IMR-90 (cell line): ENCODE measurements at regions not wholly inside any gene's neighbourhood (a gene's known extent, or its start where the extent isn't known, plus 50 kb on each side); places are given as distances from the start of the nearest gene placed in this dataset.

Source experiments
- ATAC-seq: fragments of 200-7000 bp; cut with Tn5 transposase; 2 replicates; pipeline ENCODE4 v1.9.1; 2020; ENCODE audit warnings: low read depth, mild to moderate bottlenecking, moderate library complexity
- BruUV-seq: library from RNA; stranded (reverse); fragments of 400-500 nt; replicated peaks from 2 replicates; lab custom pipeline; 2021; lab: Mats Ljungman, UMichigan
- CTCF ChIA-PET: fragments of 300-600 bp; formaldehyde crosslinking; extraction: SDS; loops from one replicate; lab custom pipeline; 2021; ENCODE audit warnings: antibody characterized with exemption; lab: Yijun Ruan, JAX
- POLR2A ChIA-PET: fragments of 300-600 bp; sonication (Branson Sonifier 250); formaldehyde crosslinking; loops from one replicate; lab custom pipeline; 2022; ENCODE audit warnings: antibody characterized with exemption; ENCODE audit not compliant: unreplicated experiment; lab: Charles Lee
- DNase-seq: peaks from one replicate; pipeline ENCODE4 v3.0.0; 2013
- H2AFZ ChIP-seq: replicated peaks from 2 replicates; pipeline ENCODE3; 2013; ENCODE audit warnings: low read length, mild to moderate bottlenecking; ENCODE audit not compliant: poor library complexity
- H2AK5ac ChIP-seq: 2 replicates; pipeline ENCODE4 v1.6.1; 2013; ENCODE audit warnings: low read depth, low read length, inconsistent platforms
- H2AK9ac ChIP-seq: replicated peaks from 2 replicates; pipeline ENCODE3; 2013; ENCODE audit warnings: mild to moderate bottlenecking, low read depth, low read length, moderate library complexity; ENCODE audit not compliant: poor library complexity
- H2BK120ac ChIP-seq: 2 replicates; pipeline ENCODE4 v1.6.1; 2013; ENCODE audit warnings: low read depth, low read length, inconsistent platforms
- H2BK15ac ChIP-seq: 3 replicates; pipeline ENCODE4 v1.6.1; 2013; ENCODE audit warnings: low read depth, low read length, inconsistent platforms
- H2BK20ac ChIP-seq: 2 replicates; pipeline ENCODE4 v1.6.1; 2013; ENCODE audit warnings: low read depth, mild to moderate bottlenecking, inconsistent platforms, low read length, moderate library complexity
- H2BK5ac ChIP-seq: 2 replicates; pipeline ENCODE4 v1.6.1; 2013; ENCODE audit warnings: mild to moderate bottlenecking, low read depth, low read length, inconsistent platforms; ENCODE audit not compliant: poor library complexity, severe bottlenecking
- H3K14ac ChIP-seq: replicated peaks from 2 replicates; pipeline ENCODE4 v1.6.1; 2013; ENCODE audit warnings: low read depth, low read length, inconsistent platforms
- H3K18ac ChIP-seq: 2 replicates; pipeline ENCODE4 v1.6.1; 2013; ENCODE audit warnings: low read depth, low read length, control low read depth
- H3K23ac ChIP-seq: 2 replicates; pipeline ENCODE4 v1.6.1; 2013; ENCODE audit warnings: low read depth, low read length, inconsistent platforms
- H3K27ac ChIP-seq: 2 replicates; pipeline ENCODE4 v1.5.1; 2013; ENCODE audit warnings: mild to moderate bottlenecking, control low read depth, low read length; ENCODE audit not compliant: insufficient read depth
- H3K27me3 ChIP-seq: 2 replicates; pipeline ENCODE4 v1.6.1; 2013; ENCODE audit warnings: low read length; ENCODE audit not compliant: control insufficient read depth, insufficient read depth
- H3K36me3 ChIP-seq: 2 replicates; pipeline ENCODE4 v1.6.1; 2013; ENCODE audit warnings: low read length, mixed read lengths; ENCODE audit not compliant: control insufficient read depth, insufficient read depth
- H3K4ac ChIP-seq: 2 replicates; pipeline ENCODE4 v1.6.1; 2013; ENCODE audit warnings: low read depth, low read length, inconsistent platforms
- H3K4me1 ChIP-seq: 2 replicates; pipeline ENCODE4 v1.6.1; 2013; ENCODE audit warnings: low read length, mixed read lengths; ENCODE audit not compliant: control insufficient read depth, insufficient read depth
- H3K4me2 ChIP-seq: 2 replicates; pipeline ENCODE4 v1.6.1; 2013; ENCODE audit warnings: low read depth, mild to moderate bottlenecking, control low read depth, low read length, moderate library complexity
- H3K4me3 ChIP-seq: 2 replicates; pipeline ENCODE4 v1.5.1; 2013; ENCODE audit warnings: low read depth, mild to moderate bottlenecking, control low read depth, low read length, moderate library complexity; ENCODE audit not compliant: insufficient read depth
- H3K56ac ChIP-seq: 2 replicates; pipeline ENCODE4 v1.6.1; 2013; ENCODE audit warnings: low read length, inconsistent platforms; ENCODE audit not compliant: insufficient read depth; ENCODE audit errors: extremely low read depth
- H3K79me1 ChIP-seq, 2 experiments: 2 replicates each; pipeline ENCODE4 v1.6.1; 2013; ENCODE audit warnings: low read length in 2 of 2, inconsistent platforms in 1 of 2, low read depth in 1 of 2
- H3K9ac ChIP-seq: 2 replicates; pipeline ENCODE4 v1.6.1; 2013; ENCODE audit warnings: low read depth, low read length, control low read depth
- H3K9me1 ChIP-seq: 2 replicates; pipeline ENCODE4 v1.6.1; 2013; ENCODE audit warnings: low read length, inconsistent platforms; ENCODE audit not compliant: insufficient read depth
- H3K9me3 ChIP-seq: 2 replicates; pipeline ENCODE4 v1.6.1; 2013; ENCODE audit warnings: low read length; ENCODE audit not compliant: control insufficient read depth, insufficient read depth
- H4K20me1 ChIP-seq: 2 replicates; pipeline ENCODE4 v1.6.1; 2013; ENCODE audit warnings: low read length, inconsistent platforms; ENCODE audit not compliant: insufficient read depth
- H4K5ac ChIP-seq: 2 replicates; pipeline ENCODE4 v1.6.1; 2013; ENCODE audit warnings: mild to moderate bottlenecking, low read depth, low read length, control low read depth
- H4K8ac ChIP-seq, 2 experiments: 2 replicates each; pipeline ENCODE4 v1.6.1; 2013; ENCODE audit warnings: low read depth in 2 of 2, low read length in 2 of 2, control low read depth in 1 of 2, inconsistent platforms in 1 of 2
- H4K91ac ChIP-seq: 2 replicates; pipeline ENCODE4 v1.6.1; 2013; ENCODE audit warnings: low read depth, low read length, inconsistent platforms; ENCODE audit not compliant: insufficient read depth
- CEBPB ChIP-seq: IDR thresholded peaks from 2 replicates; pipeline ENCODE4 v1.6.1; 2012; ENCODE audit warnings: low read depth, low read length, improper control_type of control experiment
- ELK1 ChIP-seq: fragments of 150-350 bp; IDR thresholded peaks from 2 replicates; pipeline ENCODE4 v1.6.1; 2016; ENCODE audit warnings: low read depth, mild to moderate bottlenecking, low read length, moderate library complexity, borderline replicate concordance
- FOS ChIP-seq: fragments of 150-350 bp; IDR thresholded peaks from 2 replicates; pipeline ENCODE4 v1.6.1; 2016; ENCODE audit warnings: low read depth, low read length
- MAZ ChIP-seq: IDR thresholded peaks from 2 replicates; pipeline ENCODE4 v1.6.1; 2012; ENCODE audit warnings: low read depth, mild to moderate bottlenecking, low read length, improper control_type of control experiment, moderate library complexity, borderline replicate concordance
- MXI1 ChIP-seq: IDR thresholded peaks from 2 replicates; pipeline ENCODE4 v1.6.1; 2012; ENCODE audit warnings: low read depth, mild to moderate bottlenecking, low read length, moderate library complexity, borderline replicate concordance
- POLR2A ChIP-seq: IDR thresholded peaks from 2 replicates; pipeline ENCODE4 v1.6.1; 2012; ENCODE audit warnings: mild to moderate bottlenecking, low read depth, low read length
- RAD21 ChIP-seq: IDR thresholded peaks from 2 replicates; pipeline ENCODE4 v1.6.1; 2012; ENCODE audit warnings: low read length, improper control_type of control experiment
- RCOR1 ChIP-seq: IDR thresholded peaks from 2 replicates; pipeline ENCODE4 v1.6.1; 2012; ENCODE audit warnings: mild to moderate bottlenecking, low read length, improper control_type of control experiment; ENCODE audit not compliant: insufficient replicate concordance
- RFX5 ChIP-seq: IDR thresholded peaks from 2 replicates; pipeline ENCODE4 v1.8.0; 2012; ENCODE audit warnings: low read depth, mild to moderate bottlenecking, low read length, moderate library complexity
- WGBS, 2 experiments: methylation state at CpG; one replicate each; pipeline versions ENCODE4 v1.1.5 to v1.1.7; 2013; ENCODE audit warnings: missing lambda C conversion rate in 2 of 2; ENCODE audit not compliant: insufficient read length in 1 of 2; ENCODE audit errors: extremely low coverage in 2 of 2; 5-methylcytosine and 5-hydroxymethylcytosine counted together
- dilution Hi-C: fragments of 300-500 bp; cut with HindIII; formaldehyde crosslinking; loops from one replicate; pipeline ENCODE4 v1.14.3; 2018; ENCODE audit warnings: low sequenced_read_pairs; ENCODE audit not compliant: unreplicated experiment
- in situ Hi-C: fragments of 300-500 bp; cut with MboI; formaldehyde crosslinking; loops from 3 replicates; pipeline ENCODE4 v1.14.3; 2019; ENCODE audit warnings: low sequenced_read_pairs, inconsistent platforms, mixed read lengths
- intact Hi-C: fragments of 100-400 bp; cut with micrococcal nuclease; formaldehyde crosslinking; loops from 2 replicates; pipeline ENCODE4 v1.10.0; 2022

GRCh38 chr1:81126989-81127581, 673.6 kb upstream of the ADGRL2 start:
- no TSS peak for BruUV-seq
- Histone ChIP-seq H3K79me1 (no peaks in the 10 kb centered on the region), H3K18ac (peak overlapping the region; percentile 84), H3K9ac (no peak overlapping the region), H2AK9ac (no peak overlapping the region), H3K4me2 (no peak overlapping the region), H4K91ac (peak overlapping the region; percentile 88), H3K56ac (no peak overlapping the region), H2BK120ac (peak overlapping the region; percentile 75), H2BK20ac (peak overlapping the region; percentile 91), H2AFZ (peak overlapping the region; percentile 37), H4K5ac (peak overlapping the region; percentile 79), H3K9me3 (no peaks in the 10 kb centered on the region), H3K14ac (peak overlapping the region; percentile 53), H4K20me1 (no peaks in the 10 kb centered on the region), H2BK5ac (peak overlapping the region; percentile 59), H3K23ac (peak overlapping the region; percentile 51; the same call in 1 of the 2 replicates), H3K9me1 (0 out of 2 replicates have a peak, but pooled peaks cover 4% of the 10 kb centered on the region), H3K36me3 (no peaks in the 10 kb centered on the region), H4K8ac (peak overlapping the region; percentile 7 to 35), H2AK5ac (peak overlapping the region; percentile 94), H3K4me1 (peaks cover 12% of the 10 kb centered on the region), H3K4me3 (no peak overlapping the region), H3K27me3 (no peaks in the 10 kb centered on the region), H3K4ac (peak overlapping the region; percentile 75), H2BK15ac (peak overlapping the region; percentile 92; the same call in 2 of the 3 replicates), H3K27ac (peak overlapping the region; percentile 72; the same call in 1 of the 2 replicates)
- intact Hi-C loops (no loop called here), in situ Hi-C loops (no loop called here), dilution Hi-C loops (no loop called here)
- WGBS, 2 experiments, result no CpG with 5 or more reads among the region's 3 CpGs
- no peak for TF ChIP-seq RCOR1
- TF ChIP-seq RAD21, result no peak
- no peak for TF ChIP-seq ELK1
- TF ChIP-seq FOS, result no peak
- TF ChIP-seq MAZ, result no peak
- TF ChIP-seq CEBPB, result peak; percentile 56; the same call in 1 of the 2 replicates
- TF ChIP-seq MXI1, result no peak
- no peak for TF ChIP-seq POLR2A
- no peak for TF ChIP-seq RFX5
- DNase-seq (peak; percentile 49), ATAC-seq (peak; percentile 48)
- POLR2A ChIA-PET, result no interaction called here
- CTCF ChIA-PET, result no interaction called here
